Heart right ventricle (tissue), 16 donors: ENCODE measurements at regions not wholly inside any gene's neighbourhood (a gene's known extent, or its start where the extent isn't known, plus 50 kb on each side); places are given as distances from the start of the nearest gene placed in this dataset.

Experiments
- ATAC-seq, 8 donors: fragments of 200-7000 bp; cut with Tn5 transposase; one replicate each; pipeline ENCODE4 v1.9.1; 2020; ENCODE audit warnings: mild to moderate bottlenecking in 8 of 8, moderate library complexity in 8 of 8, moderate number of reproducible peaks in 1 of 8
- DNase-seq, 2 donors: peaks; one replicate each; pipeline ENCODE4 v3.0.0-alpha.2; 2020
- H3K27ac ChIP-seq, 10 donors: fragments of 200-600 bp; sonication (generic) in 2 of 10; one replicate each; pipeline versions ENCODE4 v1.5.0 to v1.8.0; 2020 to 2022; ENCODE audit warnings: mild to moderate bottlenecking in 3 of 10
- H3K27me3 ChIP-seq, 7 donors: fragments of 200-600 bp; one replicate each; pipeline ENCODE4 v1.8.0; 2021 to 2022; ENCODE audit warnings: mild to moderate bottlenecking in 2 of 7
- H3K36me3 ChIP-seq, 9 donors: fragments of 200-600 bp; sonication (generic) in 1 of 9; one replicate each; pipeline versions ENCODE4 v1.5.0 to v1.8.0; 2020 to 2022; ENCODE audit warnings: mild to moderate bottlenecking in 2 of 9
- H3K4me1 ChIP-seq, 9 donors: fragments of 200-600 bp; sonication (generic) in 1 of 9; one replicate each; pipeline versions ENCODE4 v1.5.0 to v1.8.0; 2020 to 2022; ENCODE audit warnings: mild to moderate bottlenecking in 4 of 9
- H3K4me3 ChIP-seq, 10 donors: fragments of 200-600 bp; sonication (generic) in 2 of 10; one replicate each; pipeline versions ENCODE4 v1.5.0 to v1.8.0; 2020 to 2022; ENCODE audit warnings: mild to moderate bottlenecking in 7 of 10, moderate library complexity in 2 of 10
- H3K9me3 ChIP-seq, 11 donors: fragments of 200-600 bp in 10 of 11; sonication (generic) in 2 of 11; one replicate each; pipeline versions ENCODE4 v1.5.0 to v1.8.0; 2013 to 2022; ENCODE audit warnings: mild to moderate bottlenecking in 2 of 11, control low read depth in 1 of 11, moderate library complexity in 1 of 11
- CTCF ChIP-seq, 9 donors: fragments of 200-600 bp; sonication (generic) in 2 of 9; IDR thresholded peaks; one replicate each; pipeline versions ENCODE4 v1.5.0 to v1.8.0; 2021 to 2022; ENCODE audit warnings: antibody characterized with exemption in 9 of 9, mild to moderate bottlenecking in 5 of 9, moderate library complexity in 1 of 9
- WGBS, 2 donors: extraction: QIAGEN DNeasy Blood & Tissue Kit; methylation state at CpG; one replicate each; pipeline ENCODE4 v1.1.7; 2013; ENCODE audit warnings: inconsistent platforms in 1 of 2; 5-methylcytosine and 5-hydroxymethylcytosine counted together
- intact Hi-C, 10 donors: fragments of 100-400 bp; cut with DNase I; formaldehyde crosslinking; loops; one replicate each; pipeline versions ENCODE4 v1.11.1 to v1.14.2; 2022
- donor health status: Arrhythmogenic right ventricular cardiomyopathy.
- donor health status: ischemic (EF 13 %, LVEDD 7.1; RV severe dilation, severe dysfunction).
- donor health status: healthy with polysubstance abuse.
- donor health status: DM: no; HTN: yes; CAD: no.
- donor health status: DM: no; HTN: no; CAD: no.
- donor health status: ischemic (EF 25% LVEDD 6.9; RV normal size, moderate dysfunction).
- donor health status: ischemic (EF 25% LVEDD 5.7; RV mildly dilated, moderate dysfunction).
- donor health status: healthy.
- donor health status: DM: yes; HTN: yes; CAD: no.
- donor health status: Ischemic cardiomyopathy.
- donor health status: ischemic (EF 35%, LVEDD 5.7; RV mildly dilated, moderate dysfunction).
- donor health status: nonischemic (EF 11% LVEDD 7.7; RV severe dilation, severe dysfunction).
- donor health status: DM: yes; HTN: yes; CAD: no.
- donor health status: PGD.
- donor health status: ischemic (EF 29% LVEDD 5.4; RV normal size, mild dysfunction).
- donor health status: nonischemic (EF 23%, LVEDD 6.1; RV moderate dilation, normal function).

- WGBS, 2 donors: 37 to 40% methylated on average over 4 of the region's 4 CpGs
- ATAC-seq: no peak
- Histone ChIP-seq H3K27ac (no peak overlapping the region), H3K4me1 (no peaks in the 10 kb centered on the region), H3K27me3 (no peaks in the 10 kb centered on the region), H3K4me3 (no peak overlapping the region), H3K9me3 (peaks cover 0 to 16% (median 0%) of the 10 kb centered on the region in 11 donors), H3K36me3 (no peaks in the 10 kb centered on the region)
- intact Hi-C loops: loop anchor here in 1 of 10 donors (10.0 kb wide), 1 partner anchor 52 kb away; no protein-coding TSS in a partner anchor
- TF ChIP-seq CTCF (IDR thresholded peaks at IDR 0.05): no peak
- DNase-seq: no peak
Measured at GRCh38 chr18:13973061-13973575, 57.8 kb upstream of the MC2R start.
